Astrocyte of the spinal cord (primary cell): ENCODE measurements at regions not wholly inside any gene's neighbourhood (a gene's known extent, or its start where the extent isn't known, plus 50 kb on each side); places are given as distances from the start of the nearest gene placed in this dataset.

ENCODE experiments used
- DNase-seq: peaks from one replicate; pipeline ENCODE4 v3.0.0; 2011; ENCODE audit warnings: low read depth, low spot score
- H3K4me3 ChIP-seq: 2 replicates; pipeline ENCODE4 v1.5.1; 2011; ENCODE audit warnings: low read depth, mild to moderate bottlenecking, low read length, moderate library complexity
- in situ Hi-C: cut with HindIII; loops from 2 replicates; pipeline ENCODE4 v1.10.0; 2017; ENCODE audit warnings: low sequenced_read_pairs
- TF ChIP-seq, protein P1 (sequence below): IDR thresholded peaks from 2 replicates; pipeline ENCODE4 v1.5.1; 2012; ENCODE audit warnings: low read depth, mild to moderate bottlenecking, low read length, inconsistent platforms

DNA sequence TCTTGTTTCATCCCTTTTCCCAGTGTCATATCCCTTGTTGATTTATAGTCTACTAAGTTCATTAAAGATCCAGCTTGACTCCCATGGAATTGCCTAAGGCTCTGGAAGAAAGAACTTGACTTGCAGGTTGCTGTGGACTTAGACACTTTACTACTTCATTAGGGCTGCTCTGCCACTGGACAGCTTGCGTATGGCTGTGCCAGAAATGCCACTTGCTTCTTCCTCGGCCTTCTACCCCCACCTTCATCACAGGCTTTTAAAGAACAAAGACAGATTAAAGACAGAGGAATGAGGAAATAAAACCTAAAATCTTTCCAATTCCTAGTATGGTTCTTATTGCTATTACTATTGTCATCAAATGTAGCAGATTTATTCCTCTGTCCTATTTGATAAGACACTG, 591.7 kb downstream of the BCL11A start:
- DNase-seq: no peak
- no peak overlapping the region for H3K4me3 ChIP-seq
- TF ChIP-seq, protein P1, sequence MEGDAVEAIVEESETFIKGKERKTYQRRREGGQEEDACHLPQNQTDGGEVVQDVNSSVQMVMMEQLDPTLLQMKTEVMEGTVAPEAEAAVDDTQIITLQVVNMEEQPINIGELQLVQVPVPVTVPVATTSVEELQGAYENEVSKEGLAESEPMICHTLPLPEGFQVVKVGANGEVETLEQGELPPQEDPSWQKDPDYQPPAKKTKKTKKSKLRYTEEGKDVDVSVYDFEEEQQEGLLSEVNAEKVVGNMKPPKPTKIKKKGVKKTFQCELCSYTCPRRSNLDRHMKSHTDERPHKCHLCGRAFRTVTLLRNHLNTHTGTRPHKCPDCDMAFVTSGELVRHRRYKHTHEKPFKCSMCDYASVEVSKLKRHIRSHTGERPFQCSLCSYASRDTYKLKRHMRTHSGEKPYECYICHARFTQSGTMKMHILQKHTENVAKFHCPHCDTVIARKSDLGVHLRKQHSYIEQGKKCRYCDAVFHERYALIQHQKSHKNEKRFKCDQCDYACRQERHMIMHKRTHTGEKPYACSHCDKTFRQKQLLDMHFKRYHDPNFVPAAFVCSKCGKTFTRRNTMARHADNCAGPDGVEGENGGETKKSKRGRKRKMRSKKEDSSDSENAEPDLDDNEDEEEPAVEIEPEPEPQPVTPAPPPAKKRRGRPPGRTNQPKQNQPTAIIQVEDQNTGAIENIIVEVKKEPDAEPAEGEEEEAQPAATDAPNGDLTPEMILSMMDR: no peak
- in situ Hi-C loops: no loop called here

- in situ Hi-C loops: no loop called here
- DNase-seq: no peak
- TF ChIP-seq, protein P1: no peak
- no peak overlapping the region for H3K4me3 ChIP-seq
These were observed 593.5 kb downstream of the BCL11A start for GRCh38 chr2:59959944-59960343.

DNA sequence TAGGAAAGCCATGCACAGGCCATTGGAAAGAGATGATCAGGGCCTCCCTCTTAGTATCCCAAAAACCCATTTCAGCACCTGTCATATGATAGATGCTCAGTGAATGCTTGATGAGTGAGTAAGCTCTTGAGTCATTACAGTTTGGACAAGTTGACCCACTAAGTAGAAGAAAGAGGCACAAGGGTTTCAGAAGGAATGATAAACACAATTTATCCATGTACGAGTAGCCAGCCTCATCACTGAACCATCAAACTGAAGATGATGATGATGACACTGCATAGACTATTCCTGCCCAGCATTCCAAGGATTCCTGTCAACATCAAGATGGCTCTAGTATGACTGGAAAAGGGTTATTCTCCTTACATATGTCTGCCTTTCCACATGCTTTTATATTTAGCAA, 596.0 kb downstream of the BCL11A start:
- H3K4me3 ChIP-seq: no peak overlapping the region
- in situ Hi-C loops: no loop called here
- TF ChIP-seq, protein P1: no peak
- DNase-seq: no peak

- no peak for DNase-seq
- in situ Hi-C loops: no loop called here
- no peak overlapping the region for H3K4me3 ChIP-seq
- TF ChIP-seq, protein P1: no peak
These were observed 596.5 kb downstream of the BCL11A start for GRCh38 chr2:59956981-59957380.

DNA sequence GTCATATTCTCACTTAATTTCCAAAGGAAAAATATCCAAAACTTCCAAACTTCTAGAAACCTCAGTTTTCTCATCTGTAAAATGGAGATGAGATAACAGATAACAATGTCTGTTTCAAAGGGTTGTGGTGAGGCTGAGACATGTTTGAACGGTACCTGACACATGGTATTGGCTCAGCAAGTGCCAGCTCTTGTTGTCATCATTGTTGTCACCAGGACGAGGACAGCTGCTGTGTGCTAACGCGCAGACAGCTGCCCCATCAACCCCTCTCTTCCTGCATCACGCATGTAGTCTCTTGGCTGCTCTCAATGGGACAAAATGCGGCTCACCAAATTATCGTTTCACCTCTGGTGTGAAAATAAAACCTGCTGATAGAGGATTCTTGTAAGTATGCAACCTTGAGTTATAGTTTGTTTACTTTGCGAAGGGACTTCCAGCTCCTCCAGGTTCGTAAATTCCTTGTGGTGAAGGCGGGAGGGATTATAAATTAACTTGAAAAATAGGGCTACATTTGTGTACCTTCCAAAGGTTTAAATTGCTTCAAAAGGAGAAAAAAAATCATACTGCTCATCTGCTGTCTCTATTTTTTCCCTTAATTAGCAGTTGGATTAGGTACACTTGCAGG, 605.4 kb downstream of the BCL11A start:
- DNase-seq: no peak
- H3K4me3 ChIP-seq: no peak overlapping the region
- TF ChIP-seq, protein P1: no peak
- in situ Hi-C loops: no loop called here

GRCh38 chr2:59947209-59947608, 606.2 kb downstream of the BCL11A start:
- in situ Hi-C loops: no loop called here

More at GRCh38 chr2:59947209-59947608, 606.2 kb downstream of the BCL11A start:
- DNase-seq: no peak
- TF ChIP-seq, protein P1: no peak
- no peak overlapping the region for H3K4me3 ChIP-seq
